Tibial artery (tissue), 4 donors: ENCODE measurements at regions not wholly inside any gene's neighbourhood (a gene's known extent, or its start where the extent isn't known, plus 50 kb on each side); places are given as distances from the start of the nearest gene placed in this dataset.
"Not testable (repeated sequence)": the region's sequence is repeated elsewhere in the genome, so short reads cannot be mapped to it uniquely, and the experiment has no call there.

ENCODE experiments used
- DNase-seq, 2 donors: peaks; one replicate each; pipeline ENCODE4 v3.0.0-alpha.2; 2019
- H3K27ac ChIP-seq, 2 donors: fragments of 200-600 bp; sonication (generic) in 1 of 2; 1 replicate in 1 of 2; 2 replicates in 1 of 2; pipeline ENCODE4 v1.5.1; 2018 to 2019; ENCODE audit warnings: mild to moderate bottlenecking in 1 of 2
- H3K27me3 ChIP-seq, 2 donors: fragments of 200-600 bp; sonication (generic) in 1 of 2; one replicate each; pipeline versions ENCODE4 v1.5.1 to v1.6.0; 2016 to 2019
- H3K36me3 ChIP-seq, 3 donors: fragments of 200-600 bp; sonication (generic) in 2 of 3; one replicate each; pipeline ENCODE4 v1.5.1; 2016 to 2019; ENCODE audit warnings: mild to moderate bottlenecking in 2 of 3
- H3K4me1 ChIP-seq, 4 donors: fragments of 200-600 bp; sonication (generic) in 2 of 4; 1 replicate in 3 of 4; 2 replicates in 1 of 4; pipeline ENCODE4 v1.5.1; 2016 to 2019
- H3K4me3 ChIP-seq, 2 donors: fragments of 200-600 bp; sonication (generic) in 1 of 2; 1 replicate in 1 of 2; 2 replicates in 1 of 2; pipeline ENCODE4 v1.5.1; 2018 to 2019; ENCODE audit warnings: mild to moderate bottlenecking in 2 of 2
- H3K9me3 ChIP-seq, 3 donors: fragments of 200-600 bp; sonication (generic) in 1 of 3; one replicate each; pipeline ENCODE4 v1.5.1; 2016 to 2019
- CTCF ChIP-seq, 2 experiments: fragments of 200-600 bp in 1 of 2; fragments of 450-650 bp in 1 of 2; IDR thresholded peaks; one replicate each; pipeline ENCODE4 v1.5.1; 2017 to 2019; ENCODE audit warnings: antibody characterized with exemption in 2 of 2, mild to moderate bottlenecking in 1 of 2, moderate library complexity in 1 of 2
- intact Hi-C: fragments of 100-400 bp; cut with DNase I; formaldehyde crosslinking; loops from one replicate; pipeline ENCODE4 v1.15.0; 2023; ENCODE audit warnings: low total_unique reads

- Histone ChIP-seq H3K9me3 (no peaks in the 10 kb centered on the region), H3K27me3 (no peaks in the 10 kb centered on the region), H3K4me1 (no peaks in the 10 kb centered on the region), H3K36me3 (no peaks in the 10 kb centered on the region), H3K27ac (no peak overlapping the region), H3K4me3 (no peak overlapping the region)
- no peak for TF ChIP-seq CTCF (IDR thresholded peaks at IDR 0.05)
- DNase-seq: no peak
- intact Hi-C loops: no loop called here
Observed at GRCh38 chr11:38842991-38843390, 2245.0 kb upstream of the RAG2 start.

- DNase-seq: no peak
- no peak for TF ChIP-seq CTCF (IDR thresholded peaks at IDR 0.05)
- no peaks in the 10 kb centered on the region for H3K4me1 ChIP-seq
- H3K27ac ChIP-seq: no peak overlapping the region
- intact Hi-C loops: no loop called here
- H3K9me3 ChIP-seq: no peaks in the 10 kb centered on the region
- H3K27me3 ChIP-seq: no peaks in the 10 kb centered on the region
- H3K36me3 ChIP-seq: no peaks in the 10 kb centered on the region
- H3K4me3 ChIP-seq: no peak overlapping the region
Observed at GRCh38 chr11:38839071-38839470, 2241.0 kb upstream of the RAG2 start.

GRCh38 chr11:38835966-38836365 is 2237.9 kb upstream of the RAG2 start:
- no peak for DNase-seq
- H3K27ac ChIP-seq: no peak overlapping the region
- no peak overlapping the region for H3K4me3 ChIP-seq
- intact Hi-C loops: no loop called here
- H3K36me3 ChIP-seq: no peaks in the 10 kb centered on the region
- no peaks in the 10 kb centered on the region for H3K4me1 ChIP-seq
- TF ChIP-seq CTCF (IDR thresholded peaks at IDR 0.05): no peak
- H3K27me3 ChIP-seq: no peaks in the 10 kb centered on the region
- no peaks in the 10 kb centered on the region for H3K9me3 ChIP-seq

- H3K27me3 ChIP-seq: no peaks in the 10 kb centered on the region
- DNase-seq: no peak
- no peaks in the 10 kb centered on the region for H3K4me1 ChIP-seq
- intact Hi-C loops: no loop called here
- no peaks in the 10 kb centered on the region for H3K36me3 ChIP-seq
- H3K27ac ChIP-seq: no peak overlapping the region
- no peak overlapping the region for H3K4me3 ChIP-seq
- no peak for TF ChIP-seq CTCF (IDR thresholded peaks at IDR 0.05)
- H3K9me3 ChIP-seq: peaks cover 0 to 4% (median 3%) of the 10 kb centered on the region in 3 donors
Observed at GRCh38 chr11:38824573-38824972, 2226.5 kb upstream of the RAG2 start.

GRCh38 chr11:38821786-38822185 is 2223.8 kb upstream of the RAG2 start:
- H3K36me3 ChIP-seq, DNase-seq, H3K4me1 ChIP-seq, H3K27me3 ChIP-seq, H3K9me3 ChIP-seq, H3K4me3 ChIP-seq, H3K27ac ChIP-seq, intact Hi-C loops: not testable (repeated sequence)

- DNase-seq: no peak
- H3K4me1 ChIP-seq: no peaks in the 10 kb centered on the region
- intact Hi-C loops: no loop called here
- no peaks in the 10 kb centered on the region for H3K27me3 ChIP-seq
- H3K36me3 ChIP-seq: no peaks in the 10 kb centered on the region
- no peak overlapping the region for H3K4me3 ChIP-seq
- H3K27ac ChIP-seq: no peak overlapping the region
- H3K9me3 ChIP-seq: no peaks in the 10 kb centered on the region
- no peak for TF ChIP-seq CTCF (IDR thresholded peaks at IDR 0.05)
Observed at GRCh38 chr11:38819981-38820380, 2221.9 kb upstream of the RAG2 start.
